ENCODE measurements at regions not wholly inside any gene's neighbourhood (a gene's known extent, or its start where the extent isn't known, plus 50 kb on each side); places are given as distances from the start of the nearest gene placed in this dataset.

GRCh38 chr1:30173560-30173959 lies 549.8 kb downstream of the MATN1 start:
- TF ChIP-seq, protein P1, sequence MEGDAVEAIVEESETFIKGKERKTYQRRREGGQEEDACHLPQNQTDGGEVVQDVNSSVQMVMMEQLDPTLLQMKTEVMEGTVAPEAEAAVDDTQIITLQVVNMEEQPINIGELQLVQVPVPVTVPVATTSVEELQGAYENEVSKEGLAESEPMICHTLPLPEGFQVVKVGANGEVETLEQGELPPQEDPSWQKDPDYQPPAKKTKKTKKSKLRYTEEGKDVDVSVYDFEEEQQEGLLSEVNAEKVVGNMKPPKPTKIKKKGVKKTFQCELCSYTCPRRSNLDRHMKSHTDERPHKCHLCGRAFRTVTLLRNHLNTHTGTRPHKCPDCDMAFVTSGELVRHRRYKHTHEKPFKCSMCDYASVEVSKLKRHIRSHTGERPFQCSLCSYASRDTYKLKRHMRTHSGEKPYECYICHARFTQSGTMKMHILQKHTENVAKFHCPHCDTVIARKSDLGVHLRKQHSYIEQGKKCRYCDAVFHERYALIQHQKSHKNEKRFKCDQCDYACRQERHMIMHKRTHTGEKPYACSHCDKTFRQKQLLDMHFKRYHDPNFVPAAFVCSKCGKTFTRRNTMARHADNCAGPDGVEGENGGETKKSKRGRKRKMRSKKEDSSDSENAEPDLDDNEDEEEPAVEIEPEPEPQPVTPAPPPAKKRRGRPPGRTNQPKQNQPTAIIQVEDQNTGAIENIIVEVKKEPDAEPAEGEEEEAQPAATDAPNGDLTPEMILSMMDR (IDR thresholded peaks at IDR 0.05; ENCODE audit: insufficient read depth, low read depth, low read length), result no peak
- TF ChIP-seq EZH2 (IDR thresholded peaks at IDR 0.05; ENCODE audit: insufficient read depth, low read length), result no peak
